GM12878 (cell line): ENCODE measurements at regions not wholly inside any gene's neighbourhood (a gene's known extent, or its start where the extent isn't known, plus 50 kb on each side); places are given as distances from the start of the nearest gene placed in this dataset.

Source experiments
- CBFB ChIP-seq: IDR thresholded peaks from 2 replicates; pipeline ENCODE4 v1.6.1; 2016; ENCODE audit warnings: antibody characterized with exemption, low read depth
- CTCF ChIP-seq, 3 experiments: IDR thresholded peaks in 2 of 3; conservative IDR thresholded peaks in 1 of 3; 2 replicates each; pipeline ENCODE4 v1.5.1; 2011; ENCODE audit warnings: low read depth in 3 of 3, low read length in 3 of 3, mild to moderate bottlenecking in 3 of 3, control low read depth in 2 of 3, moderate library complexity in 2 of 3, inconsistent platforms in 1 of 3, mixed read lengths in 1 of 3; ENCODE audit not compliant: control insufficient read depth in 2 of 3, insufficient read depth in 1 of 3; ENCODE audit errors: extremely low read depth in 1 of 3
- GABPA ChIP-seq: IDR thresholded peaks from 2 replicates; pipeline ENCODE4 v1.6.1; 2014; ENCODE audit warnings: antibody characterized with exemption, low read depth, mild to moderate bottlenecking, inconsistent platforms
- JUND ChIP-seq: IDR thresholded peaks from 2 replicates; pipeline ENCODE4 v1.6.1; 2012; ENCODE audit warnings: low read depth, mild to moderate bottlenecking, low read length, improper control_type of control experiment, moderate library complexity
- NFIC ChIP-seq: IDR thresholded peaks from 2 replicates; pipeline ENCODE4 v1.6.1; 2012; ENCODE audit warnings: low read depth, mild to moderate bottlenecking, inconsistent platforms, low read length, moderate library complexity
- POLR2A ChIP-seq: IDR thresholded peaks from 2 replicates; pipeline ENCODE4 v1.6.1; 2011; ENCODE audit warnings: low read depth, mild to moderate bottlenecking, low read length
- REST ChIP-seq: IDR thresholded peaks from 2 replicates; pipeline ENCODE4 v1.6.1; 2012; ENCODE audit warnings: mild to moderate bottlenecking, low read depth, low read length
- SP1 ChIP-seq: IDR thresholded peaks from one replicate; pipeline ENCODE4 v1.6.1; 2011; ENCODE audit warnings: low read depth, low read length
- USF1 ChIP-seq: IDR thresholded peaks from 2 replicates; pipeline ENCODE4 v1.6.1; 2011; ENCODE audit warnings: borderline replicate concordance, low read depth, mild to moderate bottlenecking, moderate library complexity, mixed read lengths, low read length; ENCODE audit not compliant: insufficient read depth; ENCODE audit errors: extremely low read length

GRCh38 chr7:149655784-149656183 is 117.6 kb downstream of the ZNF467 start:
- TF ChIP-seq CTCF (IDR thresholded peaks at IDR 0.05 in 2 of 3, conservative IDR thresholded peaks at IDR 0.05 in 1 of 3; ENCODE audit: control insufficient read depth in 2 of 3, extremely low read depth in 1 of 3, insufficient read depth in 1 of 3, low read depth in 3 of 3, low read length in 3 of 3) = no peak
- no peak for TF ChIP-seq SP1
- TF ChIP-seq POLR2A = no peak
- no peak for TF ChIP-seq CBFB
- no peak for TF ChIP-seq USF1
- TF ChIP-seq REST = no peak
- TF ChIP-seq JUND = no peak
- TF ChIP-seq GABPA = no peak
- TF ChIP-seq NFIC = no peak
